Kidney epithelial cell (primary cell): ENCODE measurements at regions not wholly inside any gene's neighbourhood (a gene's known extent, or its start where the extent isn't known, plus 50 kb on each side); places are given as distances from the start of the nearest gene placed in this dataset.

Source experiments
- DNase-seq: peaks from one replicate; pipeline ENCODE4 v3.0.0-alpha.2; 2010; ENCODE audit warnings: low read depth
- H3K27me3 ChIP-seq: 2 replicates; pipeline ENCODE4 v1.6.0; 2011; ENCODE audit warnings: low read length; ENCODE audit not compliant: control insufficient read depth, insufficient read depth
- H3K36me3 ChIP-seq: 2 replicates; pipeline ENCODE4 v1.5.1; 2011; ENCODE audit warnings: low read length; ENCODE audit not compliant: control insufficient read depth, insufficient read depth
- H3K4me3 ChIP-seq: 2 replicates; pipeline ENCODE4 v1.5.1; 2011; ENCODE audit warnings: low read depth, mild to moderate bottlenecking, control low read depth, low read length
- CTCF ChIP-seq: IDR thresholded peaks from 2 replicates; pipeline ENCODE4 v1.5.1; 2011; ENCODE audit warnings: mild to moderate bottlenecking, moderate library complexity, low read length, control low read depth, inconsistent platforms; ENCODE audit not compliant: insufficient read depth, poor library complexity, severe bottlenecking

- H3K36me3 ChIP-seq: no peaks in the 10 kb centered on the region
- DNase-seq: no peak
- no peak for TF ChIP-seq CTCF
- no peak overlapping the region for H3K4me3 ChIP-seq
- no peaks in the 10 kb centered on the region for H3K27me3 ChIP-seq
These were observed 69.7 kb downstream of the PSMB1 start for GRCh38 chr6:170483413-170483812.

DNA sequence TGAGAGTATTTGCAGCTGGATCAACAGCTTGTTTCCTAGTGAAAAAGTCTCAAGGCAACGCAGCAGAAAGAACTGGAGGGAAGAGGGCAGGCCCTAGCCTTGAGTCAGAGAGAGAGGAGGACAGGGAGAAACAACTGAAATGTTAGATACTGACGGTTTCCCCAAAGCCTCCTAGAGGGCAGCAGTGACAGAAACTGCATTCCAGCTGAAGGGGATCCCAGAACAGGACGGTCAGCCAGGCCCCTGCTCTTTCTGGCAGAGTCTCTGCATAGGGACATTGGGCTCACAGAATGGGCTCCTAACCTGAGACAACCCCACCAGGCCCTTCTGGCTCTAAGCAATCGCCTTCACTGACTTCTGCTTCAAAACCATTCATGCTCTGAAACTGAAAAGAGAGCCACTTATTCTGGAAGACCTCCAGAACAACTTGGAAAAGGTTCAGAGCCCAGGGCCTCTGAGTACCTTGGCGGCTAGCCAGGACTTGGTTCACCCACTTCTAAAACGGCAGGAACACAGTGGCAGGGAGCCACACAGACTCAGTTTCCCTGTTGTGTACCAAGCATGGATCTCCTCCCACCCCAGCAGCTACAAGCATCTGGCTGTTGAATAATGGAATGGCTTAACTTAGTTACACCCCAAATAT is 72.9 kb downstream of the PSMB1 start:
- H3K36me3 ChIP-seq: no peaks in the 10 kb centered on the region
- no peaks in the 10 kb centered on the region for H3K27me3 ChIP-seq
- DNase-seq: no peak
- TF ChIP-seq CTCF: peak; percentile 16
- no peak overlapping the region for H3K4me3 ChIP-seq

DNA sequence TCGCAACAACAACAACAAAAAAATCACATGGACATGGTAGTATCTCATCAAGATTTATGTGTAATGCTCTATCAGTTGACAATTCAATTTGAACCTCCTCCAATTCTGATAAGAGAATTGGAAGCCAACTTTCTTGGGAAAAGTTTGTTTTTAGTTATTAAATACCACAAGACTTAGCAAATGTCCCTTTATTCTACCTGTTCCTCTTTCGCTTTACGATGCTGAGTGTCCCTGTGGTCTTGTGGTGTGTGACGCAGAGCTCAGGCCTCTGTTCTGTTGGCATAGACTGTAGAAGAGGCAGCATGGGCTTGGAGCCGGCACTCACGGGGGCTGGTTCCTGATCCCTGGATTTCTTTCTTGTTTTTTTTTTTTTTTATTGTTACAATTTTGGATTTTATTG is 76.7 kb downstream of the PSMB1 start:
- Histone ChIP-seq H3K4me3 (no peak overlapping the region), H3K36me3 (no peaks in the 10 kb centered on the region), H3K27me3 (peaks cover 7% of the 10 kb centered on the region)
- TF ChIP-seq CTCF: no peak
- DNase-seq: no peak

- DNase-seq: no peak
- Histone ChIP-seq H3K36me3 (no peaks in the 10 kb centered on the region), H3K27me3 (peaks cover 7% of the 10 kb centered on the region), H3K4me3 (no peak overlapping the region)
- no peak for TF ChIP-seq CTCF
These were observed 78.0 kb downstream of the PSMB1 start for GRCh38 chr6:170475118-170475517.

DNA sequence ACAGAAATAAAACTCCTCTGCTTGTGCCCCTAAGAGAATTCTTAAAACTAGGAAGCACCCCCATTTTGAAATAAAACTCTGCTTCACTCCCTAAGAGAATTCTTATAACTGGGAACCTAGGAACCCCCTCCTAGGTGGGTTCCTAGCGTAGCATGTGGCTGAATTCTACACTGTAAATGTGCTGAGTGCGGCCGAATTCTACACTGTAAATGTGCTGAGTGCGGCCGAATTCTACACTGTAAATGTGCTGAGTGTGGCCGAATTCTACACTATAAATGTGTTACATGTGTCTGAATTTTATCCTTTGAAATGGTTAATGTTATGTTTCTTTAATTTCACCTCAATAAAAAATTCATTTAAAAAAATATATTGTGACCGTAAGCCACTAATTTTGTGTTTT is 79.3 kb downstream of the PSMB1 start:
- TF ChIP-seq CTCF: no peak
- no peaks in the 10 kb centered on the region for H3K36me3 ChIP-seq

DNA sequence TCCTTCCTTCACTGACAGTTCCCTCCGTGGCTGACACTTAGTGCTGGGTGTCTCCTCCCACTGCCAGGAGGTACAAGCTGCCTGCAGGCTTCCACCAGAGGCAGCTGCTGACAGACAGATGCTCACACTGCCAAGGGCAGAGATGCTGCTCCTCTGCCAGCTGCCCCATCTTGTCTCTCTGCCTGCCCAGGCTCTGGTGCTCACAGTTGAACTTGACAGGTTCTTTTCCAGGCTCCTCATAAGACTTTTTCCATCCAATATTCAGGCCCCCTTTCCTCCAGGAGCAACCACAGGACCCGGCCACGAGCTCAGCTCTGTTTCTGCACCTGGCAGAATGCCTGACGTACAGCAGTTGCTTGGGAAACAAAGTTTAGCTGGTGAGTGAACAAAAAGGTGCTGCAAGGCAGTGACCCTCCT is 79.8 kb downstream of the PSMB1 start:
- no peak for TF ChIP-seq CTCF
- no peaks in the 10 kb centered on the region for H3K36me3 ChIP-seq
- H3K27me3 ChIP-seq: peaks cover 7% of the 10 kb centered on the region
- DNase-seq: no peak
- no peak overlapping the region for H3K4me3 ChIP-seq

More for the DNA sequence above, 79.3 kb downstream of the PSMB1 start:
- H3K27me3 ChIP-seq: peaks cover 7% of the 10 kb centered on the region
- DNase-seq: no peak
- no peak overlapping the region for H3K4me3 ChIP-seq
